Omental fat pad (tissue), 3 donors: ENCODE measurements at regions not wholly inside any gene's neighbourhood (a gene's known extent, or its start where the extent isn't known, plus 50 kb on each side); places are given as distances from the start of the nearest gene placed in this dataset.

ENCODE experiments used
- ATAC-seq: fragments of 150-250 bp; one replicate; pipeline ENCODE4 v1.9.1; 2016; ENCODE audit warnings: mild to moderate bottlenecking, moderate library complexity; ENCODE audit not compliant: low FRiP score
- DNase-seq: peaks from one replicate; pipeline ENCODE4 v3.0.0-alpha.2; 2019; ENCODE audit warnings: low spot score
- CTCF ChIP-seq, 3 donors: fragments of 450-650 bp; IDR thresholded peaks; one replicate each; pipeline ENCODE4 v1.5.1; 2016 to 2017; ENCODE audit warnings: antibody characterized with exemption in 3 of 3, mild to moderate bottlenecking in 3 of 3, moderate library complexity in 2 of 3

- ATAC-seq: no peak
- no peak for DNase-seq
- no peak for TF ChIP-seq CTCF (IDR thresholded peaks at IDR 0.05)
These were observed 126.5 kb upstream of the ESR1 start for GRCh38 chr6:151680846-151681432.

GRCh38 chr6:151681433-151682059 lies 125.9 kb upstream of the ESR1 start:
- TF ChIP-seq CTCF (IDR thresholded peaks at IDR 0.05): no peak
- ATAC-seq (no peak), DNase-seq (no peak)

DNA sequence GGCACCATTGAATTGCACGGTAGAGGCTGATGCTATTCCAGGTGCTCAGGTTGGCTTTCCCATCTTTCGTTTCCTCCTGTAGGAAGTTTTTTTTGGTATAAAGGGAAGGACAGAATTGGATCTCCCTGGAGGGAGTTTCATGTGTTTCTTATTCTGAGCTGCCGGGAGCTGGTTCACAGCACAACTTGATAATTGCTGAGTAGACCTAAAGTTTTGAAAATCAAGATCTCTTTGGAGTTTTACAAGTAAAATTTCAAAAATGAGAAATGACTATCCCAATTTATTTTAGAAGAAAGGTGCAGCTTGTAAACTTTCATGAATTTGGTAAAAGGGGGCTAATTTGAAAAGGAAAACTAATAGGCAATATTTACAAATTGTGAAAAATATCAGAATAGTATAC lies 125.2 kb upstream of the ESR1 start:
- ATAC-seq (no peak), DNase-seq (no peak)
- no peak for TF ChIP-seq CTCF (IDR thresholded peaks at IDR 0.05)

DNA sequence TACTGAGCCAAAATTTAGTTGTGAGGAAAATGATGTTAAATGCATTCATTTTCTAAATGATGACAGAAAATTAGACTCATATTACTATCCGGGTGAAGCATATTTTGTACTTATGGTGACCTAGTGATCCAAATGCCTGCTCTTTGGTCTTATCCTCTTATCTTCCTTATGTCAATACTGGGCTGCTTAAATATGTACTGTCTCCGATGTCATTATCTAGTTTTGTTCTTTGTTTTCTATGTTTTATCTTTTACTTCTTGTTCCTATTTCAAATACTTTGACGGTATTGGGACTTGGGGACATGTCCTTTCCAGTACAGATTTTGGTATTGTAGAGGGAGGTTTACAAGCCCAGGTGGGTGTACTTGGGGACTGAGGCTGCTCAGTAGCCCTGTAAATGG lies 124.6 kb upstream of the ESR1 start:
- DNase-seq: no peak
- no peak for ATAC-seq
- TF ChIP-seq CTCF (IDR thresholded peaks at IDR 0.05): no peak

- DNase-seq (no peak), ATAC-seq (no peak)
- TF ChIP-seq CTCF (IDR thresholded peaks at IDR 0.05): no peak
These were observed 124.1 kb upstream of the ESR1 start for GRCh38 chr6:151683381-151683780.

GRCh38 chr6:151689499-151690201 lies 117.8 kb upstream of the ESR1 start:
- no peak for DNase-seq
- no peak for ATAC-seq
- TF ChIP-seq CTCF (IDR thresholded peaks at IDR 0.05): no peak

GRCh38 chr6:151690303-151690702 lies 117.2 kb upstream of the ESR1 start:
- no peak for DNase-seq
- TF ChIP-seq CTCF (IDR thresholded peaks at IDR 0.05): no peak
- ATAC-seq: peak; percentile 51
